M059J (cell line): ENCODE measurements at regions not wholly inside any gene's neighbourhood (a gene's known extent, or its start where the extent isn't known, plus 50 kb on each side); places are given as distances from the start of the nearest gene placed in this dataset.

ENCODE experiments used
- DNase-seq: peaks from one replicate; pipeline ENCODE4 v3.0.0-alpha.2; 2012; ENCODE audit warnings: low read depth

DNA sequence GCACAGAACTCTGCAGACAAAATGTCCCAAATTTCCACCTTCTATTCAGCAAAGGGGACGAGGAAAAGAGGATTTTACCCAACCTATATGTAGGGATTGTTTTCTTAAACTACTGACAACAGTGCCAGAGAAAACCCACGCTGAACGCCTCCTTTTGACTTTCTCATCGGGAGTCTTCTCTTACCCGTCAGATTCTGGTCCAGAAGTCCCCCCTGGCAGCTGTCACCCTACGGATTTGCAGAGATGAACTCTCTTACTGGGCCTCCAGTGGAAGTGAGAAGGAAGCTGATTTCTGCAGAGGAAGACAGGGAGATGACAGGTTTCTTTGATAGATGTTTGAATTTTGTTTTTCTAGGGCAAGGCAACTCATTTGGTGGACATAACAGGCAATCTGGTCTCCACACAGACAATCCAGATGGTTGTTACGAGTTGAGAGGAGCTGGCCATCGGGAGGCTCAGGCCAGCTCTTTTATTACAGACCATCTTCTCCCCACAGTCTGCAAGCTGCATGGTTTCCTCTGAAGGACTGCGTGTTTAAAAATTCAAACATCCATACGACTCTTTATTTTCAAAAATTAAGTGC, 804.3 kb downstream of the RNF144A start:
- no peak for DNase-seq

DNA sequence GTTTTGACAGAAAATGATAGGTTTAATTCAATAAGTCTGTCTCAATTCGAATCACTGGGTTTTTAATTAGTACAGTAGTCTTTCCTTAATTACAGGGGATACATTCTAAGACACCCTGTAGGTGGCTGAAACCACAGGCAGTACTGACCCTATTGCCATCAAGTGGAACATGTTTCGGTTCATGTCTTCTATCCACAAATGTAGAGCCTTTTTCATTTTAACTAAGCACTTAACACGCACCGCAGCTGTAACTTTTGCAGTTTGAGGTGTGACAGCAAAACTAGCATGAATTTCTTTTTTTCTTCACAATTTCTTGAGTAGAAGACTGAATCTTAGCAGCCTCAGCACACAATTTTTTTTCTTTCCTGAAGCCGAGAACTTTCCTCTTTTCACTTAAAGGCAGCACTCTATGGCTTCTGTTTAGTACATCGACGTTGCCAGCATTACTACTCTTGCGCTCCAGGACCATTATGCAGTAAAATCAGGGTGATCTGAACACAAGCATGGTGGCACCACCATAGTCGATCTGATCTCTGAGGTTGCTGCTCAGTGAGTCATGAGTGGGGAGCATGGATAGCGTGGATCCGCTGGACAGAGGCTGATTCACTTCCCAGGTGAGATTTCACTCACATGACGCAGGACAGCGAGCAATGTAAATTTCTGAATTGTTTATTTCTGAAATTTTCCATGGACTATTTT, 805.1 kb downstream of the RNF144A start:
- DNase-seq = no peak

DNA sequence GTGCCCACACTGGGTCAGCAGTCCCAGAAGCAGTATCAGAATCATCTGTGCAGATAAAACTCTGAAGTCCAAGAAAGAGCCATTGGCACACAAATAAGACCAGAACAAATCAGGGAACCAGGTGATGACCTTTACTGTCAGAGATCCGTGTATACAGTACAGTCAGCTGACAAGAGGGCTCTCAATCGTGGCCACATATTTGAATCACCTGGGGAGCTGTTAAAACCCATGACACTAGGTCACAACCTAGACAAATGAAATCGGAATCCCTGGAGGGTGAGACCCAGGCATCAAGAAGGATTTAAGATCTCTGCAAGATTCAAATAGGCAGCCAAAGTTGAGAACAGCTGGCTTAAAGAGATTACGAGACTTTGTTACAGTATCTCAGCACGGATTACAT, 807.1 kb downstream of the RNF144A start:
- DNase-seq = no peak

DNA sequence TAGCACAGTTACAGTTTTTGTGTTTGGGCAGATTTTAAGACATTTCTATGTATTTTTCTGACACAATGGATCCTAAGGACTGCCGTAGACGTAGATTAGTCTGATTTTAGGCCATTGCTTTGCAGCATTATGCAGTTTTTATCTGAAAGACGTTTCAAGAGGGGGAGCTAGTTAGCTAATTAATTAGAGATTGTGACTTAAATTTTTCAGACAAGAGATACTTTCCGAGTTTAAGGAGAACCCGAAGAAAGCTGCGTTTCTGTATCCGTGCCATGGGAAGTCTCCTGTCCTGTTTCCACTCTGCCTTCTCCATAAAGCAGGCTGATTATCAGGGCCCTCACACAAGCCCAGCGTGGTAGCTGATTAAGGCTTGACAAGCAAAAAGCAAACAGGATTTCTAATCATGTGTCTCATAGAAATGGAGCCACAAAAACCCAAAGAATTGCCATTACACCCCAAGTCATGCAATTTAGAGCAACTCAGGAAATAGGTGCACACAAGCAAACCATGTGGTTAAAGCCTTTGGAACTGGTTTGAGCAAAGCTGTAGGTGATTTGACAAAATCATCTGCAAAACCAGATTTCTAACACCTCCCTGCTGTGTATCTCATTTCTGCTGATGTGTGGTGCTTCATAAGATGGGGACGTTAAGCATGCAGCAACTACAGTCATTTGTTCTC, 808.1 kb downstream of the RNF144A start:
- no peak for DNase-seq

DNA sequence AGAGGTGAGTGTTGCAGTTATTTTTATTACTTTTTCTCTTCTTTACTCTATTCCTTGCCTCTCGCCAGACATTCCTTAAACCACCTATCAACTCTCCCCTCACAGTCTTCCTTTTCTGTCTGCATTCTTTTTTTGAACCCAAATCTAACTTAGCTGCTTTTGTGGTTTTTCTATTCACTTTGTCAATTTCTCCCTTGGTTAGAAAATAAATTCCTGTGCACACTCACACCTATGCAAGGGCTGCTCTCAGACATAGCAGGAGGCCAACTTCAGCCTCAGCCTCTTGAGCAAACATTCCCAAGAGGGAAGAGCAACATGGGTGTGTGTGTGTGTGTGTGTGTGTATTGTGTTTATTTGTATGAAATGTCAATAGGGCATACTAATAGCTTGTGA, 808.6 kb downstream of the RNF144A start:
- DNase-seq = no peak

DNA sequence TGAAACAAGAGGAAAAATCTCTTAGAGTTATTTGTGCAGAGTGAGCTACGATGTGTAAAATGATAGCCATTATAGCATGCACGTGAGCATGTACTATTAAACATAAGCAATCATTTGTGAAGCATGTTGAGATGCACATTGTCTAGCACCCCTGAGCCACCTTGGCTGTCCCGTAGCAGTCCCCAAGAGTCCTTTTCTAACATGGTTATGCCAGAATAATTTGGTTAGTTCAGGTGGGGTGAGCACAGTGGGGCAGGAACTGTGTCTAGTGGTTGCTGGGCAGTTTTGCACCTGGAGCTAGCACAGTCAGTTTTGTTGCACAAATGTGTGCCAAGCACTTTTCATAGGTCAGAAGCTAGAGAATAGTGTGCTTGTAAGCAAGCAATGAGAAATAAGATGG, 809.8 kb downstream of the RNF144A start:
- DNase-seq = no peak

DNA sequence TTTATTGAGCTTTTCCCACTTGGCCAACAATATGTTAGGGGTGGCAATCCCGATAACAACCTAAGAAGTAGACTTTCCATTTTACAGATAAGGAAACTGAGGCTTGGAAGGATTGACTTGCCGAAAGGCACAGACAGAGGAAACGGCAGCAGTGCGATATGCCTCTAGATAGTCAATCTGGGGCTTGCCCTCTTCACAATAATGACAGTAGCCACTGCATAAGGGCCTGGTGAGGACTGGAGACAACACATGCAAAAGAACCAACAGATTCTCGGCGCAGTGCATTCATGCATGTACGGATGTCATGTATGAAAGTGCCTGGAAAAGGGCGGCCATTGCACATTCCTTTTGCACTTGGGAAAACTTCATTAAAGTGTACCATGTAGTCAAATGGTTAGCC, 811.2 kb downstream of the RNF144A start:
- no peak for DNase-seq

DNA sequence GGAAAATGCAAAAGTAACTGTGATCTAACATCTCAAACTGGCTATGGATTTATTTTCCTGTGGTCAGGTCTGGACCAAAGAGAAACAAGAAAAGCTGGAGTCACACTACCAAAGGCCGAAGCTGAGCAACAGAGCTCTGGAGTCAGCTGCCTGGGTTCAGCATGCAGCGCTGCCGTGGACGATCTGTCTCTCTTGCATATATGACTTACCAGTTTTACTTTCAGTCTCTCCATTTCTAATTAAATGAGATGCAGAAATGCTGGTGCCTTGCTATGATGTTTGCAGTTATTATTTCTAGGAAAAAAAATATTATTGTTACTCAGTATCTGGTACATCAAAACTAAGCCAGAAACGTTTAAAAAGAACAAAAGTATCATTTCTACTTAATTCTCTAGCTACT, 813.2 kb downstream of the RNF144A start:
- no peak for DNase-seq

DNA sequence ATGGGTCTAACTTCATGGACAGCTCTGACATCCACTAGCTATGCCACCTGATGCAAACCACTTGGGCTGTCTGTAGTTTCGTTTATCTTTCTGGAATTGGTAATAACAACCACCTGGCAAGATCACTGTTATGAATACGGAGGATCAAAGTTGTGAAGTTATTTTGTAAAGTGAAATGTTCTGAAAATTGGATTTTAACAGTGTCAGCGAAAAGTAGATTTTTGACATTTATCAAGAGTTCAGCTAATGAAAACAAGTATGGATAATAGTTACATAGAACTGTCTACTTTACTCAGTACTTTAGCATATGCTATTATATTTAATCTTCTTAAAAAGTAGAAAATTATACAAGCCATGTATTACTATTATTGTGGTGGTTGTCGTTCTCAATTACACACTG, 813.8 kb downstream of the RNF144A start:
- no peak for DNase-seq

DNA sequence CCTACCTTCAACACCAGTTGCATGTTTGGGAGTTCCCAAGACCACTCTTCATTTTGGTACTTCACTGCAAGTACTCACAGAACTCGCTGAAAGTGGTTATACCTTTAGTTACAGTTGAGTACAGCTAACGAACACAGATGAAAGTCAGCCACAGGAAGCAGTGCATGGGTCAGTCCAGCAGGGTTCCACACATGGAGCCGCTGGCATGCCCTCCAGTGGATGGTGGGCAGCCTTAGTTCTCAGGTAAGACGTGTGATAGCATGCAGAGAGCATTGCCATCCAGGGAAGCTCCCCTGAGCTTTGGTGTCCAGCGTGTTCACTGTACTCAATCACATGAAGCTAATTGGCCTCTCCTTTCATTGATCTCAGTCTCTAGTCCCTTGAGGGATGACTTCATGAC, 815.3 kb downstream of the RNF144A start:
- DNase-seq = no peak

DNA sequence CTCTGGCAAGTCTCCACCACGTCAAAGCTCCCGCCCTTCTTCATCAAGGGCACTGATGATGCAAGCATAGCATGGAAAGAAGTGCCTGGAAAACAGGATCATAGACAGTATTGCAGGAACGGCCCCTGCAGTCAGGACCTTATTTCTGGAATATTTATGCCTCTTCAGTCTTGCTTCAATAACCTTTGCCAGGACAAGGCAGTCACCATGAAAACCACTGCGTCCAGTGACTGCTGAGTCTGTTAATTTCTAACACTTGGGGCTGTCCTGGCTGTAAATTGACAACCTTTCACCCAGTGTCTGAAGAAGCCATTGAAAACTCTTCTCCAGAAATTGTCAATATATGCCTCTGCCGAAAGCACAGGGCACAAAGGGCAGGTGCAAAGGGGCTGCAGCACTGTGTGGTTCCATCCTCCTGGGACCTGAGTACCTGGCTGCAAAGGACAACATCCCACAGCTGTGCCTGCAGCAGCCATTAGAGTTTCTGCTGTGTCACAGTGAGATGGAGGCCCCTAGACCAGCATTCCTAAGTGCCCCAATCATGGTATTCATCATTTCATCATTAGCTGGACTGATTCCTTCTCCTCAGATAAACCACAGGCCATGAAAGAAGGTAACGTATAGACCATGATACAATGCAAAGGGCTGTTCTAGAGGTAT, 819.6 kb downstream of the RNF144A start:
- DNase-seq = no peak

DNA sequence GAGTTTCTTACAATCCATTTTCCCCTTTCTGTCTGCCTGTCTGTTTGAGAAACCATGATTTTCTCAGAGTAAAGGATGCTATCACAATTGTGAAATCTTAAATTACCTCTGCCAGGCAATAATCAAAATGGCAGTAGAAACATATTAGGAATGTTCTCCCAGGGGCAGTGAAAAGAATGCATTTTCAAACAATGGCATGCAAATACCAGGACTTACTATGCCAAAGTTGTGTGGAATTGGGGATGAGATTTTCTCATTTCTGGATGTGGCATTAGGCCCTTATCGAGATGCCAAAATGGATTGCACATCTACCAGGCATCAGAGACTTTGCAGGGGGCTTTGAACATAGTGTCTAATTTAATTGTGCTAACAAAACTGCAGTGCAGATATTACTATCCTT, 821.4 kb downstream of the RNF144A start:
- DNase-seq = no peak

DNA sequence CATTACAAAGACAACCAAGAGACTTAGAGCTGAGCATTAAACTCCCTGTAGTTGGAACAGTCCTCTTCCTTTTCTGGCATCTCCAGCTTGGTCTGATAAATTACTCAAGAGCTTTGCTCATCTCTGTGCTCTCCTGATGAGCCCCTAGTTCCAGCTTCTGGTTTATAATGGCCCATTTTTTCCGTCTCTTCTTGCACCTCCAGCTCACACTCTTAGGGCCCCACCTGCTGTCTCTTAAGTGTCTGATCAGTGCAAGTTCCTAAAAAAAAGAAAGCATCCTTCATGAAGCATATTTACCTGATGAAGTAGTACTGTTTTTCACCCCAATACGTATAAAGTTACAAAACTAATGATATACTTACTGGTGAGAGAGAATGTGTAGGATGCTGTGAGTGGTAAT, 822.9 kb downstream of the RNF144A start:
- no peak for DNase-seq

DNA sequence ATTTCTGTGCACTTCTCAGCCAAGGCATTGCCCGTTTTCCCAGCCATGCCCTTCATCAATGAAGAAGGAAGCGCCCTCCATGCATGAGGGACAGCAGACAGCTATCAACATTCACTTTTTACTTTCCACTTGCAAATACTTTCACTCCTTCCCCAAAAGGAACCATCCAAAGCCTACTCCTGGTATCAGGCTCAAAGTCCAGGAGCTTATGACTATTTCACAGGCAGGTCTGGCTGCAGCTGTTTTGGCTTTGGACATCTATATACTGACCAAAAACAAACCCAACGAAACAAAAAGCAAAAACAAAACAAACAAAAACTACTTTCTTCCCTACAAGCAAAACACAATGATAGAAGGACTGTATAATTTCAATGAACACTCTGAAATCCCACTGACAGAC, 825.1 kb downstream of the RNF144A start:
- DNase-seq = no peak

DNA sequence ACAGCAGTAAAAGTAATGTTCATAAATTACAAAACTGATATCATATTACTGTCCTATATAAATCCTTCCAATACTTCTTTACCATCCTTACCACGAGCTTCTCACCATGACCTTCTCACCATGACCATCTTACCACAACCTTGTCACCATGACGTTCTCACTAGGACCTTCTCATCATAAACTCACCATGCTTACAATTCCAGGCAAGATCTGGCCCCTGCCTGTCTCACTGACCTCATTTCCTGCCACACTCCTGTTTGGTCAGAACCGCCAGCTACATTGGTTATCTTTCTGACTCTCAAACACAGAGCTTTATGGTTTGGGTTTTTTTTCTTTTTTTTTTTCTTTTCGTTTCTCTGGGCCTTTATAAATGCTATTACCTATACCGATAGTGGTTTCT, 827.6 kb downstream of the RNF144A start:
- peak; percentile 27 for DNase-seq

DNA sequence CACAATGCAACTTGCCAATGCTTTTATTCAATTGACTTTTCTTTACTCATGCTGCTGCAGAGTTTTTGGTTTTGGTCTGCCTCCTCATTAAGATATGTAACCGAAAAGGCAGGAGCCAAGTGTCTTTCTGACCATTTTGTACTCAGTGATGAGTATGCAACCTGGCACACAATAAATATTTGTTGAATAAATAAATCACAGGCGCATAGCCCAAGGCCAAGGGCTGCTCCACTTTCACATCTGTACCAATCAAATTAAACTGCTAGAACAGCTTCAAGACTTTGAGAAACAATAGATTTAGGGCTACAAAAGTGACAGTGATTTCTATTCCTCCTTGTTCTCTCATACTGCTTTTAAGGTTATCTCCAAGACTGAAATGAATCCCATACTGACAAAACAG, 828.2 kb downstream of the RNF144A start:
- peak; percentile 13 for DNase-seq

DNA sequence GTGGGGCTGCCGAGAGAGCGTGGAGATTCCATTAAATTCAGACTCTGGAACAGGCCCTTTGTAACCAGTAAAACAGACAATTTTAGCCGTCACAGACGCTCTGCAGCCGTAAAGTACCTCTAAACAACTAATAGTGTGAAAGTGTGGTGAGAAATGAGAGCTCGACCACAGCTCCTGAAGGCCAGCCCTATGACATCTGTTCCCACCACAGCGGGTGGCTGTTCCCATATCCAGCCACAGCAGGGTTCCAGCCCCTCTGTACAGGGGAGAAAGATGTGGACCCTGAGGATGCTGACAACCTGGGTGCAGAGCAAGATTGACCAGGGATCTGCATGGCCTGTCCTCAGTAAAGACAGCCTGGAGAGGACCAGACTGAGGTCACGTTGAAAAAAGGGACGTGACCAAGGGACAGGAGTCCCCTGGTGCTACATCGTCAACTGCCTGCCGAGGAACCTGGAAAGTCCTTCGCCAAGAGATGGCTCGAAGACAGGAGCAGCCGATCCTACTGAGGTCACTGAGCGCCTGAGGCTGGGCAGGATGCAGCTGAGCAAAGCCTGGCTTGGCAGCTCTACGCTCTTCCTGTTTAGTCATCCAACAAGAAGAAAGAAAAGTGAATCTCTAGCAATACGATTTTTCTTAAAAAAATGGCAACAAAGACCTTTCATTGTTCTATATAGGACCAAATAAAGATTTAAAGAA, 831.7 kb downstream of the RNF144A start:
- peak; percentile 60 for DNase-seq

DNA sequence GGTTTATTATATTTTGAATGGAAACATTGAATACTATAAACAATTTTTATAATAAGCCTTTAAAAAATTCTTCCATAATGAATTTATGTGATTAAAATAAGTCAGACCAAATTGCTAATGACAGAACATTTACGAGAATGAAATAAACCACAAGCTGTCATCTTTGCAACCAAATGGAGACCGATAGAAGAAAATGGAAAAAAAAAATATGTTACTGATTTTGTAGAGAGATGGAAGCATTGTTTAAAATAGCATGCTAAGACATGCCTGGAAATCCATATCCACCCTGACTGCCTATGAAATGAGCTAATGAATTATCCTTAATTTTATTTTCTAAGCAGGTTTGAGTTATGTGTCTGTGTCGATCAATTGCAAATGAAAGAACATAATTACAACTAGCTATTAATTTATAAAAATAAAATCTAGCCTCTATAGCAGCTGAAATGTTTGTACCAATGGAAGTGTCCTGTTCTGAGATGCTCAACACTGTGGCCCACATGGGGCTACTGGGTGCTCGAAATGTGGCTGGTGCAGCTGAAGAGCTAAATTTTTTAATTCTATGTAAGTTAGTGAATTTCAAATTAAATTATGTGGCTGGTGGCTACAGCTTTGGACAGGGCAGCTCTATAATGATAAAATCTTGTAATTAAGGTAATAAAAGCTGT, 832.8 kb downstream of the RNF144A start:
- no peak for DNase-seq

DNA sequence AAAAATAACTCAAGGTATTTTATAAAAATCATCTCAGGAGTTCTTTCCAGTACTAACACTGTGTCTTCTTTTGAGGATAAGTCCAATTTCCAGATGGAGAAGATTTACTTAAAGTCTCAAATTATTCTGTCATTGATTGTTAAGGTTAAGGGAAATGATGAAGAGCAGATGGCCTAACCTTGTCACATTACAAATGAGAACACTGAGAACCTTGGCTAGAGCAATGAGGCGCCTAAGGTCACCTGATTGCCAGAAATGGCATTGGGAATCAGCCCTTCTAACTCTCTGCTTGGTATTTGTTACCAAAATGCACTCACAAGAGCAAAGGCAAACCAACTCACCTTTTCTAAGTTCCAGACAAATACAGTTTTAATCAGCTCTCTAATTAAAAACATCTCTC, 835.1 kb downstream of the RNF144A start:
- DNase-seq = no peak

DNA sequence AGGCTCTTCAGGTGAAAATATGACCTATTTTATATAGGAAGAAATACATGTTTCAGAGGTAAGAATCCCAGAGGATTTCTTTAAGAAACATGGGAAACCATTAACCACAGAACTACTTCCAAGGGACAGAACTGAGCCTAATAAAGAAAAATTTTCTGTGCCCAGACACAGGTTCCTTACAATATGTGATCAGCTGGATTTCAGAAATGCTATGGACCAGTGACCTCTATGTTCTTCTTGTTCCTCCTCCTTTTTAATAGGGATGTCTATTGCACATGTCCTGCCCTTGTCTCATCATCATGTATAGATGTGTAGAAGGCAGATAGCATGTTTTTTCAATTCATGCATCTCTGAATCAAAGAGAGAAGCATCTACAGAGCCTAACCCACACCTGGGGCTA, 836.6 kb downstream of the RNF144A start:
- DNase-seq = no peak

DNA sequence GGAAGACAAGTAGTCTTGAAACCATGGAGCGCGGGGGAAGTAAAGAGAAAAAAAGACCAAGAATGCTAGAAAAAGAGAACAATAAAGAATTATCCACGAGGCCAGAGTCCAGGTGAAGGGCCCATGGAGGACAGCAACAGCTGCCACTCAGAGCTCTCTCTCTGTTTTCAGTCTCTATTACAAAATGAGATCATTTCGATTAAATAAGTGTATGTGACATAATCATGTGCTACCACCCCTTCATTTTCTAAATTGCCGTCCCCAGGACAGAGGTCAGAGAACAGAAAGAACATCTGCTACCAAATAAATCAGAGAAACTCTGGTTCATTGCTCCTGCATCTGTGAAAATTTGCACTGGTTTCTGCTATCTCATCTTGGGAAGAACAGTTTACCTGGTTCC, 838.7 kb downstream of the RNF144A start:
- DNase-seq = no peak
